Small intestine (tissue), 7 donors: ENCODE measurements at regions not wholly inside any gene's neighbourhood (a gene's known extent, or its start where the extent isn't known, plus 50 kb on each side); places are given as distances from the start of the nearest gene placed in this dataset.

Experiments used
- DNase-seq, 2 donors: peaks; one replicate each; pipeline versions ENCODE4 v3.0.0 to v3.0.0-alpha.2; 2013
- FAIRE-seq: peaks from 2 replicates; lab custom pipeline; 2012; peaks lifted over from hg19 to GRCh38; lab: Jason Lieb, UNC
- H3K27ac ChIP-seq, 3 donors: one replicate each; pipeline ENCODE4 v1.5.1; 2013; ENCODE audit warnings: low read length in 2 of 3, mild to moderate bottlenecking in 2 of 3, control low read depth in 1 of 3, inconsistent platforms in 1 of 3, low read depth in 1 of 3, moderate library complexity in 1 of 3
- H3K27me3 ChIP-seq, 3 donors: one replicate each; pipeline ENCODE4 v1.6.1; 2013; ENCODE audit warnings: low read length in 3 of 3, inconsistent platforms in 1 of 3; ENCODE audit not compliant: control insufficient read depth in 3 of 3, insufficient read depth in 3 of 3
- H3K36me3 ChIP-seq, 3 donors: one replicate each; pipeline ENCODE4 v1.6.1; 2013; ENCODE audit warnings: low read length in 3 of 3, inconsistent platforms in 1 of 3, low read depth in 1 of 3, mild to moderate bottlenecking in 1 of 3, moderate library complexity in 1 of 3; ENCODE audit not compliant: control insufficient read depth in 3 of 3, insufficient read depth in 2 of 3
- H3K4me1 ChIP-seq, 3 donors: one replicate each; pipeline ENCODE4 v1.6.1; 2013; ENCODE audit warnings: low read length in 2 of 3, inconsistent platforms in 1 of 3, low read depth in 1 of 3, mild to moderate bottlenecking in 1 of 3, moderate library complexity in 1 of 3; ENCODE audit not compliant: control insufficient read depth in 3 of 3, insufficient read depth in 2 of 3
- H3K4me3 ChIP-seq, 3 donors: one replicate each; pipeline ENCODE4 v1.5.1; 2013; ENCODE audit warnings: low read length in 3 of 3, control low read depth in 1 of 3, inconsistent platforms in 1 of 3, low read depth in 1 of 3, mild to moderate bottlenecking in 1 of 3, moderate library complexity in 1 of 3
- H3K9me3 ChIP-seq, 2 donors: one replicate each; pipeline ENCODE4 v1.6.1; 2013; ENCODE audit warnings: low read depth in 1 of 2, low read length in 1 of 2; ENCODE audit not compliant: control insufficient read depth in 2 of 2, insufficient read depth in 1 of 2
- WGBS, 3 donors: extraction: QIAGEN DNeasy Blood & Tissue Kit; methylation state at CpG; one replicate each; pipeline ENCODE4 v1.1.7; 2013; 5-methylcytosine and 5-hydroxymethylcytosine counted together
- donor health status: healthy with polysubstance abuse.
- donor health status: control.
- donor health status: control.
- donor health status: Bipolar disorder and iron deficiency.
- donor health status: healthy.

- DNase-seq (no peak), FAIRE-seq (no peak)
- 77 to 87% (median 80%) methylated on average over 3 of the region's 3 CpGs for WGBS, 3 donors
Measured at GRCh38 chr4:166309286-166309685, 436.2 kb downstream of the TLL1 start.

DNA sequence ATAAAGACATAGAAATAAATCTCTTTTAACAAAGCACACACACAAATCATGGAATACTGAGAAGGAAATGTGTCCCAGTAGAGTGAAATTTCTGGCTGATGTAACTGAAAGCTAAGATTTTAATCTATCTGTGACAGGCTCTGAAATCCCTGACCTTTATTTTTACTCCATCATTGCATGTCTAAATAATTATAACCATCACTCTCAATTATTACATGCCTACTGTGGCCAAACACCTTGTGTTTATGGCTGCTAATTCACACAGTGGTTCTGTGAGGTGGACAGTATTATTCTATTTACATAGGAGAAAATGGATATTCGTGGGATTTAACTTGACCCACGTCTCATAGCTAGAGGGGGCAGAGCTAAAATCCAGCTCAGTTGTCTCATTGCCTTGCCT lies 438.1 kb downstream of the TLL1 start:
- DNase-seq (no peak), FAIRE-seq (no peak)
- WGBS, 3 donors, result 44 to 56% (median 53%) methylated on average over 2 of the region's 2 CpGs
- Histone ChIP-seq H3K4me3 (no peak overlapping the region), H3K36me3 (no peaks in the 10 kb centered on the region), H3K27me3 (no peaks in the 10 kb centered on the region), H3K27ac (no peak overlapping the region), H3K9me3 (no peaks in the 10 kb centered on the region), H3K4me1 (no peaks in the 10 kb centered on the region)

More at GRCh38 chr4:166309286-166309685, 436.2 kb downstream of the TLL1 start:
- Histone ChIP-seq H3K27ac (no peak overlapping the region), H3K9me3 (no peaks in the 10 kb centered on the region), H3K36me3 (no peaks in the 10 kb centered on the region), H3K4me1 (no peaks in the 10 kb centered on the region), H3K27me3 (no peaks in the 10 kb centered on the region), H3K4me3 (no peak overlapping the region)

DNA sequence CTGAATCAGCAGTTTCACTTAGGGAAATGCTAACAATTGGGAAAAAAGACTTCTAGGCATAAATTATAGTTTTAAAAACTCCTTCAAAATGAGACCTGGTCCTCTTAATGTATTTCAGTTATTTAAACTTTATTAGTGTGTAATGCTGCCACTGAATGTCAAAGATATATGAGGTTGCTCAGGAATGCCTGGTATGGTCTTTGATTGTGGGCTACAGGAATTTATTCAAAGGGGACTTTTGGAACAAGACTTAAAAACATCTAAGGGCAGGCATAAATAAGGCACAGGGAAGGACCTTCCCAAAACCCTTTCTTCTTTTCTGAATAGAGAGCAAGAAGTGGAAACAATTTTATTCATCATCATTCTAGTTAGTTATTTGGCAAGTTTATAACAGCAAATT lies 439.1 kb downstream of the TLL1 start:
- Histone ChIP-seq H3K36me3 (no peaks in the 10 kb centered on the region), H3K27ac (no peak overlapping the region), H3K27me3 (no peaks in the 10 kb centered on the region), H3K9me3 (no peaks in the 10 kb centered on the region), H3K4me3 (no peak overlapping the region), H3K4me1 (no peaks in the 10 kb centered on the region)
- no peak for DNase-seq
- FAIRE-seq, result no peak

DNA sequence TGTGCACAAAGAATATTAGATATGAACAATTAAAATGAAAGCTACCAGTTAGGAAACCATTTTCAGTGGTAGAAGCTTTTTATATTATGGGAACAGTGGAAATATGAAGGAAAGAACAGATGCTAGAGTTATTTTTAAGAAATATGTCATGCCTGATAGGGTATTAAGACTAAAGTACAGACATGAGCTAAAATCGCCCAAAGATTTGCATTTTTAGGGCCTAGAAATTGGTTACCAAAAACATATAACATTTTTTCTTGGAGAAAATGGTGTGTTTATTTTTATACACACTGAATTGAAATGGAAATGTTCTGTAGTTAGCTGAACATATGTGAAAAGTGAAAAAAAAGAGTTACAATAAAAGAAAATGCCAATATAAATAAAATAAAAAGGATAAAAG lies 441.9 kb downstream of the TLL1 start:
- H3K4me3 ChIP-seq, result no peak overlapping the region
- H3K27me3 ChIP-seq, result no peaks in the 10 kb centered on the region
- H3K27ac ChIP-seq, result no peak overlapping the region
- no peaks in the 10 kb centered on the region for H3K9me3 ChIP-seq
- no peaks in the 10 kb centered on the region for H3K4me1 ChIP-seq
- FAIRE-seq (no peak), DNase-seq (no peak)
- 59 to 75% (median 67%) methylated on average over 1 of the region's 1 CpG for WGBS, 3 donors
- H3K36me3 ChIP-seq, result no peaks in the 10 kb centered on the region

DNA sequence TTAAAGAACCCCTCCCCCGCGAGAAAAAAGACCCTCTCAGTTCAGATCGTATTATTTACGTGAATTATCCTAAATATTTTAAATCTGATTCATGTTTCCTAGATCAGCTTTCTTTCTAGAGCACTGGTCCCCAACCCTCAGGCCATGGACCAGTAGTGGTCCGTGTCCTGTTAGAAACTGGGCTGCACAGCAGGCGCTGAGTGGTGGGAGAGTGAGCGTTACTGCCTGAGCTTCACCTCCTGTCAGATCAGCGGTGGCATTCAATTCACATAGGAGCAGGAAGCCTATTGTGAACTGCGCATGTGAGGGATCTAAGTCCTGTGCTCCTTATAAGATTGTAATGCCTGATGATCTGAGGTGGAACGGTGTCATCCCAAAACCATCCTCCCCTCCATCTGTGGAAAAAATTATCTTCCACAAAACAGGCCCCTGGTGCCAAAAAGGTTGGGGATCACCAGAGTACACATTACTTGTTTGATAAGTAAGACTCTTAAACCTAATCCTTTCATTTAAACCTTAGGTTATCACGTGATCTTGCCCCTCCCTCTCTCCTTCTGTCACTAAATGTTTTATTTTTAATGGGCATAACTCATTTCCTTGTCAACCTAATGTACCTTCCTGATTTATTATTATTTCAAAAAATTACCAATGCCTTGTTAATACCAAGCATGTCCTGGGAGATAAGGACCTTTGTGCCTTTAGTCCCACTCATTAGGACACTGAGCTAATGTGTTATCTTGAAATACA lies 442.9 kb downstream of the TLL1 start:
- Histone ChIP-seq H3K9me3 (no peaks in the 10 kb centered on the region), H3K36me3 (no peaks in the 10 kb centered on the region), H3K4me1 (no peaks in the 10 kb centered on the region), H3K4me3 (no peak overlapping the region), H3K27me3 (no peaks in the 10 kb centered on the region), H3K27ac (no peak overlapping the region)
- 86 to 91% (median 88%) methylated on average over 11 of the region's 11 CpGs for WGBS, 3 donors
- DNase-seq, result no peak
- no peak for FAIRE-seq

DNA sequence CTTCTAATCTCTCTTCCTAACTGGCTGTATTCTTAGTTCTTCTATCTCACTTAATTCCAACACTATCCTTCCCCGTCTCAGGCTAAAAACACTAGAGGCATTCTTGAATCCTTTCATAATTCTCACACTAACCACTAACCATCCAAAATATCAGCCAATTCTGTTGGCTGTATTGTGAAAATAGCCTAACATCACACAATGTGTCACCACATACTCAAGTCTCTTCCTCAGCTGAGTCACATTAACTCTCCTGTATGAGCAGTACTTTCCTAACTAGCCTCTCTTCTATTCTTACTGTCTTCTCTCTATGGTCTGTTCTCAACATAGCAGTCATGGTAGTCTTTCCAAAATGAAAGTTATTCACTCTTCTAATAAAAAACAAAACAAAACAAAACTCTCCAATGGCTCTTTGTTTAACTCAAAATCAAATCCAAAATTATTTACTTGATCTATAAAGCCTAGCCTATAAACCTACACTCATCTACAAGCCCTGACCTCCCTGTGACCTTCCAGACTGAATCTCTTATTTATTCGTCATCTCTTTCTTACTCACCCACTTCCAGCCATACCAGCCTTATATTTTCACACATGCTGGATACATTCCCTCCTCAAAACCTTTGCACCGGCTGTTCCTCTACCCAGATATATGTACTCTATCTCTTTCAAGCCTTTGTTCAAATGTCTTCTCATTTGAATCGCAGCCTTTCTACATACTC lies 445.9 kb downstream of the TLL1 start:
- WGBS, 3 donors, result 76 to 82% (median 78%) methylated on average over 4 of the region's 4 CpGs
- Histone ChIP-seq H3K4me3 (no peak overlapping the region), H3K27ac (no peak overlapping the region), H3K27me3 (no peaks in the 10 kb centered on the region), H3K4me1 (no peaks in the 10 kb centered on the region), H3K36me3 (no peaks in the 10 kb centered on the region), H3K9me3 (no peaks in the 10 kb centered on the region)
- FAIRE-seq (no peak), DNase-seq (no peak)

- H3K4me1 ChIP-seq, result no peaks in the 10 kb centered on the region
- H3K27ac ChIP-seq, result no peak overlapping the region
- FAIRE-seq, result no peak
- H3K4me3 ChIP-seq, result no peak overlapping the region
- no peaks in the 10 kb centered on the region for H3K36me3 ChIP-seq
- no peaks in the 10 kb centered on the region for H3K9me3 ChIP-seq
- no peaks in the 10 kb centered on the region for H3K27me3 ChIP-seq
- DNase-seq, result no peak
- WGBS, 3 donors, result 86 to 87% (median 86%) methylated on average over 2 of the region's 2 CpGs
Measured at GRCh38 chr4:166323250-166323649, 450.2 kb downstream of the TLL1 start.

GRCh38 chr4:166324321-166324720 lies 451.3 kb downstream of the TLL1 start:
- Histone ChIP-seq H3K4me3 (no peak overlapping the region), H3K9me3 (no peaks in the 10 kb centered on the region), H3K27ac (no peak overlapping the region), H3K36me3 (no peaks in the 10 kb centered on the region), H3K4me1 (no peaks in the 10 kb centered on the region), H3K27me3 (no peaks in the 10 kb centered on the region)
- FAIRE-seq, result no peak
- WGBS, 3 donors, result 34 to 46% (median 36%) methylated on average over 4 of the region's 4 CpGs
- DNase-seq, result peak; percentile 22 to 57
